ENCODE measurements at regions not wholly inside any gene's neighbourhood (a gene's known extent, or its start where the extent isn't known, plus 50 kb on each side); places are given as distances from the start of the nearest gene placed in this dataset.

- no peak for TF ChIP-seq ZGPAT (CRISPR knock-in tag; IDR thresholded peaks at IDR 0.05)
- TF ChIP-seq STAT6 (CRISPR knock-in tag; IDR thresholded peaks at IDR 0.05; ENCODE audit: borderline replicate concordance), result no peak
- TF ChIP-seq SNAPC2 (CRISPR knock-in tag; IDR thresholded peaks at IDR 0.05), result no peak
- TF ChIP-seq CEBPB (IDR thresholded peaks at IDR 0.05; ENCODE audit: borderline replicate concordance, low read depth, low read length), result no peak
- TF ChIP-seq GTF2F1 (IDR thresholded peaks at IDR 0.05; ENCODE audit: low read length), result no peak
- TF ChIP-seq MLXIP (CRISPR knock-in tag; IDR thresholded peaks at IDR 0.05; ENCODE audit: borderline replicate concordance), result no peak
- no peak for TF ChIP-seq MEIS2 (CRISPR knock-in tag; IDR thresholded peaks at IDR 0.05)
- TF ChIP-seq ZNF18 (CRISPR knock-in tag; IDR thresholded peaks at IDR 0.05; ENCODE audit: insufficient replicate concordance), result no peak
- no peak for TF ChIP-seq POLR2A (IDR thresholded peaks at IDR 0.05; ENCODE audit: insufficient read depth in 1 of 2, low read depth in 2 of 2, low read length in 2 of 2)
- TF ChIP-seq CTCF (CRISPR knock-in tag; IDR thresholded peaks at IDR 0.05), result no peak
- no peak for TF ChIP-seq NR2C2 (CRISPR knock-in tag; IDR thresholded peaks at IDR 0.05; ENCODE audit: borderline replicate concordance)
- no peak for TF ChIP-seq PHF8 (CRISPR knock-in tag; IDR thresholded peaks at IDR 0.05)
- TF ChIP-seq PTBP1 (IDR thresholded peaks at IDR 0.05; ENCODE audit: low read depth, low read length, poor library complexity, severe bottlenecking), result no peak
Observed at GRCh38 chr4:63790377-63790776, 618.9 kb downstream of the TECRL start.

Data from HepG2 (cell line).